HG02588 (cell line): ENCODE measurements at regions not wholly inside any gene's neighbourhood (a gene's known extent, or its start where the extent isn't known, plus 50 kb on each side); places are given as distances from the start of the nearest gene placed in this dataset.

Experiments used
- ATAC-seq: cut with Tn5 transposase; IDR thresholded peaks from one replicate; pipeline ENCODE4 v1.9.1; 2021; ENCODE audit warnings: mild to moderate bottlenecking, moderate library complexity; ENCODE audit not compliant: unreplicated experiment

GRCh38 chr4:1512738-1513660 lies 106.8 kb upstream of the NKX1-1 start:
- ATAC-seq: no peak

GRCh38 chr4:1512051-1512737 lies 106.0 kb upstream of the NKX1-1 start:
- ATAC-seq: no peak

GRCh38 chr4:1511441-1512041 lies 105.3 kb upstream of the NKX1-1 start:
- ATAC-seq: no peak

- no peak for ATAC-seq
These were observed 104.7 kb upstream of the NKX1-1 start for GRCh38 chr4:1510931-1511330.

GRCh38 chr4:1509366-1509765 lies 103.1 kb upstream of the NKX1-1 start:
- ATAC-seq: no peak

GRCh38 chr4:1508161-1509160 lies 102.2 kb upstream of the NKX1-1 start:
- ATAC-seq: no peak

- ATAC-seq: no peak
These were observed 100.9 kb upstream of the NKX1-1 start for GRCh38 chr4:1506956-1507721.

- ATAC-seq: no peak
These were observed 99.5 kb upstream of the NKX1-1 start for GRCh38 chr4:1505511-1506460.

- ATAC-seq: no peak
These were observed 98.6 kb upstream of the NKX1-1 start for GRCh38 chr4:1504595-1505500.

- no peak for ATAC-seq
These were observed 97.6 kb upstream of the NKX1-1 start for GRCh38 chr4:1503583-1504471.

- ATAC-seq: no peak
These were observed 96.7 kb upstream of the NKX1-1 start for GRCh38 chr4:1502976-1503375.

GRCh38 chr4:1502501-1502886 lies 96.3 kb upstream of the NKX1-1 start:
- ATAC-seq: no peak

GRCh38 chr4:1501754-1502500 lies 95.7 kb upstream of the NKX1-1 start:
- ATAC-seq: no peak

- no peak for ATAC-seq
These were observed 94.9 kb upstream of the NKX1-1 start for GRCh38 chr4:1500966-1501753.
